ENCODE measurements at regions not wholly inside any gene's neighbourhood (a gene's known extent, or its start where the extent isn't known, plus 50 kb on each side); places are given as distances from the start of the nearest gene placed in this dataset.

- Histone ChIP-seq H3K4me3 (no peak overlapping the region), H3K27ac (no peak overlapping the region), H3K36me3 (ENCODE audit: insufficient read depth in 1 of 2, low read depth in 1 of 2) (no peaks in the 10 kb centered on the region), H3K4me1 (no peaks in the 10 kb centered on the region), H3K27me3 (ENCODE audit: insufficient read depth in 3 of 3, low read length in 2 of 3) (peaks cover 0 to 4% (median 0%) of the 10 kb centered on the region in 3 donors), H3K9me3 (no peaks in the 10 kb centered on the region)
- intact Hi-C loops (cut with DNase I) = no loop called here
- DNase-seq (no peak), ATAC-seq (no peak)
- 82 to 83% (median 83%) methylated on average over 19 of the region's 19 CpGs for WGBS, 3 donors
- no peak for TF ChIP-seq CTCF (IDR thresholded peaks at IDR 0.05)
These were observed 711.1 kb downstream of the BRD1 start for GRCh38 chr22:49116486-49117120.

- 88 to 91% (median 89%) methylated on average over 19 of the region's 19 CpGs for WGBS, 3 donors
- Histone ChIP-seq H3K27ac (no peak overlapping the region), H3K27me3 (ENCODE audit: insufficient read depth in 3 of 3, low read length in 2 of 3) (peaks cover 0 to 6% (median 4%) of the 10 kb centered on the region in 3 donors), H3K4me1 (no peaks in the 10 kb centered on the region), H3K36me3 (ENCODE audit: insufficient read depth in 1 of 2, low read depth in 1 of 2) (no peaks in the 10 kb centered on the region), H3K9me3 (no peaks in the 10 kb centered on the region), H3K4me3 (no peak overlapping the region)
- intact Hi-C loops (cut with DNase I) = no loop called here
- ATAC-seq (no peak), DNase-seq (no peak)
- no peak for TF ChIP-seq CTCF (IDR thresholded peaks at IDR 0.05)
These were observed 711.7 kb downstream of the BRD1 start for GRCh38 chr22:49116021-49116420.

GRCh38 chr22:49115197-49115596, 712.5 kb downstream of the BRD1 start:
- H3K27me3 ChIP-seq (ENCODE audit: insufficient read depth in 3 of 3, low read length in 2 of 3) = peaks cover 0 to 8% (median 4%) of the 10 kb centered on the region in 3 donors
- WGBS, 3 donors = 81 to 92% (median 85%) methylated on average over 6 to 7 of the region's 7 CpGs
- no peaks in the 10 kb centered on the region for H3K36me3 ChIP-seq (ENCODE audit: insufficient read depth in 1 of 2, low read depth in 1 of 2)
- H3K4me1 ChIP-seq = no peaks in the 10 kb centered on the region
- no peaks in the 10 kb centered on the region for H3K9me3 ChIP-seq
- intact Hi-C loops (cut with DNase I) = no loop called here
- no peak for TF ChIP-seq CTCF (IDR thresholded peaks at IDR 0.05)
- no peak overlapping the region for H3K27ac ChIP-seq
- ATAC-seq (no peak), DNase-seq (no peak)
- no peak overlapping the region for H3K4me3 ChIP-seq

GRCh38 chr22:49113758-49114157, 713.9 kb downstream of the BRD1 start:
- no peak for ATAC-seq
- TF ChIP-seq CTCF (IDR thresholded peaks at IDR 0.05) = no peak
- intact Hi-C loops (cut with DNase I) = no loop called here
- H3K4me3 ChIP-seq = no peak overlapping the region
- no peak for DNase-seq
- 77 to 80% (median 80%) methylated on average over 12 of the region's 12 CpGs for WGBS, 3 donors
- no peaks in the 10 kb centered on the region for H3K4me1 ChIP-seq
- peaks cover 0 to 8% (median 4%) of the 10 kb centered on the region in 3 donors for H3K27me3 ChIP-seq (ENCODE audit: insufficient read depth in 3 of 3, low read length in 2 of 3)
- H3K36me3 ChIP-seq (ENCODE audit: insufficient read depth in 1 of 2, low read depth in 1 of 2) = no peaks in the 10 kb centered on the region
- no peaks in the 10 kb centered on the region for H3K9me3 ChIP-seq
- no peak overlapping the region for H3K27ac ChIP-seq

Measured in psoas muscle (tissue), 7 donors.